A549 (cell line): ENCODE measurements at regions not wholly inside any gene's neighbourhood (a gene's known extent, or its start where the extent isn't known, plus 50 kb on each side); places are given as distances from the start of the nearest gene placed in this dataset.

Experiments
- ATAC-seq, 2 experiments: fragments of 200-7000 bp in 1 of 2; fragments of >200 bp in 1 of 2; cut with Nextera tagmentation in 1 of 2; cut with Tn5 transposase in 1 of 2; 3 replicates each; pipeline versions ENCODE4 v1.8.0 to v1.9.1; 2018 to 2020; ENCODE audit warnings: mild to moderate bottlenecking in 1 of 2, moderate library complexity in 1 of 2
- CTCF ChIA-PET: fragments of 300-600 bp; sonication (Branson Sonifier 250); formaldehyde crosslinking; extraction: SDS; loops from one replicate; lab custom pipeline; 2021; ENCODE audit warnings: antibody characterized with exemption, inconsistent platforms; lab: Yijun Ruan, JAX
- POLR2A ChIA-PET: fragments of 350-600 bp; formaldehyde crosslinking; extraction: SDS; loops from one replicate; lab custom pipeline; 2021; ENCODE audit warnings: antibody characterized with exemption, inconsistent platforms; lab: Yijun Ruan, JAX
- DNase-seq, 2 experiments: peaks; one replicate each; pipeline versions ENCODE4 v3.0.0 to v3.0.0-alpha.2; 2011 to 2016; ENCODE audit warnings: low read depth in 1 of 2, low spot score in 1 of 2
- FAIRE-seq: peaks from 2 replicates; lab custom pipeline; 2011; peaks lifted over from hg19 to GRCh38; lab: Jason Lieb, UNC
- H3K27ac ChIP-seq, 2 experiments: fragments of >200 bp; sonication (Bioruptor Twin); formaldehyde crosslinking; 3 replicates each; pipeline ENCODE4 v1.5.1; 2016 to 2017
- H3K4me1 ChIP-seq: fragments of >200 bp; sonication (Bioruptor Twin); formaldehyde crosslinking; 3 replicates; pipeline ENCODE4 v1.6.1; 2016
- H3K4me2 ChIP-seq: fragments of >200 bp; sonication (Bioruptor Twin); formaldehyde crosslinking; 3 replicates; pipeline ENCODE4 v1.6.1; 2016
- H3K4me3 ChIP-seq: fragments of >200 bp; sonication (Bioruptor Twin); formaldehyde crosslinking; 3 replicates; pipeline ENCODE4 v1.5.1; 2016
- H3K9me3 ChIP-seq: fragments of >200 bp; sonication (Bioruptor Twin); formaldehyde crosslinking; 3 replicates; pipeline ENCODE4 v1.6.1; 2016
- CBX2 ChIP-seq: fragments of 200-600 bp; sonication (generic); IDR thresholded peaks from 2 replicates; pipeline ENCODE4 v1.6.1; 2016; ENCODE audit warnings: low read depth, mild to moderate bottlenecking, borderline replicate concordance
- FOSB ChIP-seq: fragments of 250-450 bp; sonication (Bioruptor Pico); IDR thresholded peaks from 2 replicates; pipeline ENCODE4 v1.5.0; 2020; ENCODE audit warnings: mild to moderate bottlenecking, moderate library complexity
- FOSL2 ChIP-seq, 2 experiments: fragments of 450-650 bp in 1 of 2; fragments of >200 bp in 1 of 2; sonication (Bioruptor Twin) in 1 of 2; formaldehyde crosslinking; IDR thresholded peaks; 2 replicates each; pipeline versions ENCODE4 v1.5.0 to v1.6.1; 2016 to 2020; ENCODE audit warnings: mild to moderate bottlenecking in 1 of 2, moderate library complexity in 1 of 2
- HOXA7 ChIP-seq: fragments of 250-450 bp; sonication (Bioruptor Pico); IDR thresholded peaks from 2 replicates; pipeline ENCODE4 v1.5.0; 2020; ENCODE audit warnings: mild to moderate bottlenecking, moderate library complexity
- HOXB13 ChIP-seq: fragments of 250-450 bp; sonication (Bioruptor Pico); IDR thresholded peaks from 2 replicates; pipeline ENCODE4 v1.5.0; 2020; ENCODE audit warnings: low read depth, mild to moderate bottlenecking, moderate library complexity
- NFE2L2 ChIP-seq: fragments of 150-350 bp; conservative IDR thresholded peaks from 2 replicates; pipeline ENCODE4 v1.6.1; 2014; ENCODE audit warnings: low read length
- NPAS2 ChIP-seq: fragments of 250-450 bp; sonication (Bioruptor Pico); IDR thresholded peaks from 2 replicates; pipeline ENCODE4 v1.8.0; 2022; ENCODE audit warnings: mild to moderate bottlenecking, moderate library complexity, borderline replicate concordance
- NR3C1 ChIP-seq: fragments of >200 bp; sonication (Bioruptor Twin); formaldehyde crosslinking; IDR thresholded peaks from 3 replicates; pipeline ENCODE4 v1.6.1; 2017
- PHF8 ChIP-seq: fragments of 200-600 bp; sonication (generic); IDR thresholded peaks from 2 replicates; pipeline ENCODE4 v1.6.1; 2016; ENCODE audit warnings: low read depth, mild to moderate bottlenecking, antibody characterized with exemption, moderate library complexity, borderline replicate concordance
- SREBF2 ChIP-seq: fragments of 450-650 bp; IDR thresholded peaks from 2 replicates; pipeline ENCODE4 v1.6.1; 2014; ENCODE audit warnings: mild to moderate bottlenecking, moderate library complexity
- ZSCAN20 ChIP-seq: fragments of 250-450 bp; sonication (Bioruptor Pico); IDR thresholded peaks from 2 replicates; pipeline ENCODE4 v1.8.0; 2022; ENCODE audit warnings: mild to moderate bottlenecking, moderate library complexity
- WGBS: methylation state at CpG from one replicate; pipeline ENCODE4 v1.1.6; 2017; ENCODE audit errors: missing lambda C conversion rate; 5-methylcytosine and 5-hydroxymethylcytosine counted together
- TF ChIP-seq, protein P1 (sequence below): IDR thresholded peaks from 2 replicates; pipeline ENCODE4 v1.6.1; 2012; ENCODE audit warnings: low read depth, borderline replicate concordance
- TF ChIP-seq, protein P2 (sequence below): fragments of 150-350 bp; IDR thresholded peaks from 2 replicates; pipeline ENCODE4 v1.6.1; 2014; ENCODE audit warnings: low read depth, mild to moderate bottlenecking, low read length
- TF ChIP-seq, protein P3 (sequence below): fragments of 200-600 bp; sonication (generic); IDR thresholded peaks from 2 replicates; pipeline ENCODE4 v1.6.1; 2016; ENCODE audit warnings: antibody characterized with exemption, mild to moderate bottlenecking, moderate library complexity
- TF ChIP-seq, protein P4 (sequence below): fragments of 450-650 bp; IDR thresholded peaks from 2 replicates; pipeline ENCODE4 v1.6.1; 2014; ENCODE audit warnings: antibody characterized with exemption
- TF ChIP-seq, protein P5 (sequence below): fragments of 250-450 bp; sonication (Bioruptor Pico); IDR thresholded peaks from 2 replicates; pipeline ENCODE4 v1.5.0; 2020; ENCODE audit warnings: low read depth, mild to moderate bottlenecking, moderate library complexity

DNA sequence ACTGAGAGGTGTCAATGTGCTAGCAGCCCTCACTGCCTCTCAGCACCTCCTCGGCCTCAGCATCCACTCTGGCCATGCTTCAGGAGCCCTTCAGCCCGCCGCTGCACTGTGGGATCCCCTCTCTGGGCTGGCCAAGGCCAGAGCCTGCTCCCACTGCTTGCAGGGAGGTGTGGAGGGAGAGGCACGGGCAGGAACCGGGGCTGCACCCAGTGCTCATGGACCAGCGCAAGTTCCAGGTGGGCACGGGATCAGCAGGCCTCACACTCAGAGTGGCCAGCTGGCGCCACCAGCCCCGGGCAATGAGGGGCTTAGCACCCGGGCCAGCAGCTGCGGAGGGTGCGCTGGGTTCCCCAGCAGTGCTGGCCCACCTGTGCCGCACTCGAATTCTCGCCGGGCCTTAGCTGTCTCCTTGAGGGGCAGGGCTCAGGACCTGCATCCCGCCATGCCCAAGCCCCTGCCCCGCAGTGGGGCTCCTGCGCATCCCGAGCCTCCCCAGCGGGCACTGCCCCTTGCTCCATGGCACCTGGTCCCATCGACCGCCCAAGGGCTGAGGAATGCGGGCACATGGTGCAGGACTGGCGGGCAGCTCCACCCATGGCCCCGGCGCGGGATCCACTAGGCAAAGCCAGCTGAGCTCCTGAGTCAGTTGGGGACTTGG, 80.4 kb upstream of the MANEA start:
- Histone ChIP-seq H3K9me3 (no peaks in the 10 kb centered on the region), H3K4me3 (no peak overlapping the region), H3K27ac (no peak overlapping the region), H3K4me1 (no peaks in the 10 kb centered on the region), H3K4me2 (no peak overlapping the region)
- FAIRE-seq (no peak), DNase-seq (no peak), ATAC-seq (no peak)
- ChIA-PET CTCF (no interaction called here), POLR2A (no interaction called here)
- 64% methylated on average over 4 of the region's 28 CpGs for WGBS
- no peak for TF ChIP-seq PHF8
- TF ChIP-seq, protein P1, sequence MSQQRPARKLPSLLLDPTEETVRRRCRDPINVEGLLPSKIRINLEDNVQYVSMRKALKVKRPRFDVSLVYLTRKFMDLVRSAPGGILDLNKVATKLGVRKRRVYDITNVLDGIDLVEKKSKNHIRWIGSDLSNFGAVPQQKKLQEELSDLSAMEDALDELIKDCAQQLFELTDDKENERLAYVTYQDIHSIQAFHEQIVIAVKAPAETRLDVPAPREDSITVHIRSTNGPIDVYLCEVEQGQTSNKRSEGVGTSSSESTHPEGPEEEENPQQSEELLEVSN = no peak
- no peak for TF ChIP-seq NFE2L2
- no peak for TF ChIP-seq NPAS2 (CRISPR knock-in tag)
- no peak for TF ChIP-seq SREBF2
- TF ChIP-seq CBX2 = no peak
- no peak for TF ChIP-seq FOSB (CRISPR knock-in tag)
- TF ChIP-seq, protein P2, sequence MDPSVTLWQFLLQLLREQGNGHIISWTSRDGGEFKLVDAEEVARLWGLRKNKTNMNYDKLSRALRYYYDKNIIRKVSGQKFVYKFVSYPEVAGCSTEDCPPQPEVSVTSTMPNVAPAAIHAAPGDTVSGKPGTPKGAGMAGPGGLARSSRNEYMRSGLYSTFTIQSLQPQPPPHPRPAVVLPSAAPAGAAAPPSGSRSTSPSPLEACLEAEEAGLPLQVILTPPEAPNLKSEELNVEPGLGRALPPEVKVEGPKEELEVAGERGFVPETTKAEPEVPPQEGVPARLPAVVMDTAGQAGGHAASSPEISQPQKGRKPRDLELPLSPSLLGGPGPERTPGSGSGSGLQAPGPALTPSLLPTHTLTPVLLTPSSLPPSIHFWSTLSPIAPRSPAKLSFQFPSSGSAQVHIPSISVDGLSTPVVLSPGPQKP = no peak
- TF ChIP-seq FOSL2 (IDR thresholded peaks at IDR 0.05) = no peak
- TF ChIP-seq FOSL2 (CRISPR knock-in tag; IDR thresholded peaks at IDR 0.05) = no peak
- TF ChIP-seq, protein P3, sequence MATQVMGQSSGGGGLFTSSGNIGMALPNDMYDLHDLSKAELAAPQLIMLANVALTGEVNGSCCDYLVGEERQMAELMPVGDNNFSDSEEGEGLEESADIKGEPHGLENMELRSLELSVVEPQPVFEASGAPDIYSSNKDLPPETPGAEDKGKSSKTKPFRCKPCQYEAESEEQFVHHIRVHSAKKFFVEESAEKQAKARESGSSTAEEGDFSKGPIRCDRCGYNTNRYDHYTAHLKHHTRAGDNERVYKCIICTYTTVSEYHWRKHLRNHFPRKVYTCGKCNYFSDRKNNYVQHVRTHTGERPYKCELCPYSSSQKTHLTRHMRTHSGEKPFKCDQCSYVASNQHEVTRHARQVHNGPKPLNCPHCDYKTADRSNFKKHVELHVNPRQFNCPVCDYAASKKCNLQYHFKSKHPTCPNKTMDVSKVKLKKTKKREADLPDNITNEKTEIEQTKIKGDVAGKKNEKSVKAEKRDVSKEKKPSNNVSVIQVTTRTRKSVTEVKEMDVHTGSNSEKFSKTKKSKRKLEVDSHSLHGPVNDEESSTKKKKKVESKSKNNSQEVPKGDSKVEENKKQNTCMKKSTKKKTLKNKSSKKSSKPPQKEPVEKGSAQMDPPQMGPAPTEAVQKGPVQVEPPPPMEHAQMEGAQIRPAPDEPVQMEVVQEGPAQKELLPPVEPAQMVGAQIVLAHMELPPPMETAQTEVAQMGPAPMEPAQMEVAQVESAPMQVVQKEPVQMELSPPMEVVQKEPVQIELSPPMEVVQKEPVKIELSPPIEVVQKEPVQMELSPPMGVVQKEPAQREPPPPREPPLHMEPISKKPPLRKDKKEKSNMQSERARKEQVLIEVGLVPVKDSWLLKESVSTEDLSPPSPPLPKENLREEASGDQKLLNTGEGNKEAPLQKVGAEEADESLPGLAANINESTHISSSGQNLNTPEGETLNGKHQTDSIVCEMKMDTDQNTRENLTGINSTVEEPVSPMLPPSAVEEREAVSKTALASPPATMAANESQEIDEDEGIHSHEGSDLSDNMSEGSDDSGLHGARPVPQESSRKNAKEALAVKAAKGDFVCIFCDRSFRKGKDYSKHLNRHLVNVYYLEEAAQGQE = no peak
- TF ChIP-seq, protein P4, sequence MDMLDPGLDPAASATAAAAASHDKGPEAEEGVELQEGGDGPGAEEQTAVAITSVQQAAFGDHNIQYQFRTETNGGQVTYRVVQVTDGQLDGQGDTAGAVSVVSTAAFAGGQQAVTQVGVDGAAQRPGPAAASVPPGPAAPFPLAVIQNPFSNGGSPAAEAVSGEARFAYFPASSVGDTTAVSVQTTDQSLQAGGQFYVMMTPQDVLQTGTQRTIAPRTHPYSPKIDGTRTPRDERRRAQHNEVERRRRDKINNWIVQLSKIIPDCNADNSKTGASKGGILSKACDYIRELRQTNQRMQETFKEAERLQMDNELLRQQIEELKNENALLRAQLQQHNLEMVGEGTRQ = no peak
- TF ChIP-seq HOXB13 (CRISPR knock-in tag) = no peak
- no peak for TF ChIP-seq NR3C1
- TF ChIP-seq ZSCAN20 (CRISPR knock-in tag) = no peak
- TF ChIP-seq, protein P5, sequence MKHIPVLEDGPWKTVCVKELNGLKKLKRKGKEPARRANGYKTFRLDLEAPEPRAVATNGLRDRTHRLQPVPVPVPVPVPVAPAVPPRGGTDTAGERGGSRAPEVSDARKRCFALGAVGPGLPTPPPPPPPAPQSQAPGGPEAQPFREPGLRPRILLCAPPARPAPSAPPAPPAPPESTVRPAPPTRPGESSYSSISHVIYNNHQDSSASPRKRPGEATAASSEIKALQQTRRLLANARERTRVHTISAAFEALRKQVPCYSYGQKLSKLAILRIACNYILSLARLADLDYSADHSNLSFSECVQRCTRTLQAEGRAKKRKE (CRISPR knock-in tag) = no peak
- no peak for TF ChIP-seq HOXA7 (CRISPR knock-in tag)
